HUES48 (cell line): ENCODE measurements at regions not wholly inside any gene's neighbourhood (a gene's known extent, or its start where the extent isn't known, plus 50 kb on each side); places are given as distances from the start of the nearest gene placed in this dataset.

Experiments used
- H3K27ac ChIP-seq: one replicate; pipeline ENCODE4 v1.7.0; 2013; ENCODE audit warnings: low read depth, low read length, inconsistent platforms
- H3K27me3 ChIP-seq: 2 replicates; pipeline ENCODE4 v1.6.1; 2013; ENCODE audit warnings: mild to moderate bottlenecking, low read length; ENCODE audit not compliant: control insufficient read depth, insufficient read depth
- H3K36me3 ChIP-seq: 2 replicates; pipeline ENCODE4 v1.6.1; 2013; ENCODE audit warnings: low read length; ENCODE audit not compliant: control insufficient read depth, insufficient read depth
- H3K4me1 ChIP-seq: 2 replicates; pipeline ENCODE4 v1.6.1; 2013; ENCODE audit warnings: mild to moderate bottlenecking, low read length; ENCODE audit not compliant: control insufficient read depth, insufficient read depth
- H3K4me3 ChIP-seq: 2 replicates; pipeline ENCODE4 v1.5.1; 2013; ENCODE audit warnings: mild to moderate bottlenecking, low read depth, low read length
- H3K9ac ChIP-seq: 2 replicates; pipeline ENCODE4 v1.6.1; 2013; ENCODE audit warnings: mild to moderate bottlenecking, low read depth, low read length, moderate library complexity
- H3K9me3 ChIP-seq: 2 replicates; pipeline ENCODE4 v1.6.1; 2013; ENCODE audit warnings: low read length; ENCODE audit not compliant: control insufficient read depth, insufficient read depth

GRCh38 chr1:29990304-29990703, 733.1 kb downstream of the MATN1 start:
- Histone ChIP-seq H3K9ac (no peak overlapping the region), H3K27me3 (no peaks in the 10 kb centered on the region), H3K4me1 (0 out of 2 replicates have a peak, but pooled peaks cover 7% of the 10 kb centered on the region), H3K9me3 (peaks cover 12% of the 10 kb centered on the region), H3K36me3 (no peaks in the 10 kb centered on the region), H3K27ac (no peak overlapping the region), H3K4me3 (no peak overlapping the region)

GRCh38 chr1:29986986-29987385, 736.4 kb downstream of the MATN1 start:
- Histone ChIP-seq H3K36me3 (no peaks in the 10 kb centered on the region), H3K27ac (no peak overlapping the region), H3K27me3 (no peaks in the 10 kb centered on the region), H3K9me3 (no peaks in the 10 kb centered on the region), H3K4me3 (no peak overlapping the region), H3K9ac (no peak overlapping the region), H3K4me1 (peaks cover 8% of the 10 kb centered on the region)

GRCh38 chr1:29985606-29985945, 737.8 kb downstream of the MATN1 start:
- Histone ChIP-seq H3K27me3 (no peaks in the 10 kb centered on the region), H3K9me3 (no peaks in the 10 kb centered on the region), H3K4me1 (peaks cover 19% of the 10 kb centered on the region), H3K4me3 (no peak overlapping the region), H3K9ac (no peak overlapping the region), H3K36me3 (no peaks in the 10 kb centered on the region), H3K27ac (no peak overlapping the region)

GRCh38 chr1:29984862-29985605, 738.4 kb downstream of the MATN1 start:
- H3K9me3 ChIP-seq, result no peaks in the 10 kb centered on the region
- no peaks in the 10 kb centered on the region for H3K36me3 ChIP-seq
- H3K27me3 ChIP-seq, result no peaks in the 10 kb centered on the region
- H3K27ac ChIP-seq, result no peak overlapping the region
- no peak overlapping the region for H3K4me3 ChIP-seq
- no peak overlapping the region for H3K9ac ChIP-seq
- H3K4me1 ChIP-seq, result peaks cover 19% of the 10 kb centered on the region

- no peaks in the 10 kb centered on the region for H3K9me3 ChIP-seq
- peak overlapping the region; percentile 29 for H3K27ac ChIP-seq
- no peaks in the 10 kb centered on the region for H3K36me3 ChIP-seq
- H3K27me3 ChIP-seq, result no peaks in the 10 kb centered on the region
- H3K4me3 ChIP-seq, result no peak overlapping the region
- no peak overlapping the region for H3K9ac ChIP-seq
- peaks cover 19% of the 10 kb centered on the region for H3K4me1 ChIP-seq
Observed at GRCh38 chr1:29984166-29984861, 739.1 kb downstream of the MATN1 start.

GRCh38 chr1:29983321-29983720, 740.1 kb downstream of the MATN1 start:
- Histone ChIP-seq H3K27ac (no peak overlapping the region), H3K4me1 (peaks cover 19% of the 10 kb centered on the region), H3K9ac (no peak overlapping the region), H3K4me3 (no peak overlapping the region), H3K36me3 (no peaks in the 10 kb centered on the region), H3K27me3 (no peaks in the 10 kb centered on the region), H3K9me3 (no peaks in the 10 kb centered on the region)

GRCh38 chr1:29981586-29982239, 741.7 kb downstream of the MATN1 start:
- no peaks in the 10 kb centered on the region for H3K27me3 ChIP-seq
- H3K4me1 ChIP-seq, result peaks cover 13% of the 10 kb centered on the region
- H3K4me3 ChIP-seq, result no peak overlapping the region
- peak overlapping the region; percentile 79 for H3K27ac ChIP-seq
- H3K9ac ChIP-seq, result no peak overlapping the region
- H3K9me3 ChIP-seq, result no peaks in the 10 kb centered on the region
- H3K36me3 ChIP-seq, result no peaks in the 10 kb centered on the region

GRCh38 chr1:29977550-29977949, 741.2 kb downstream of the PTPRU start:
- Histone ChIP-seq H3K4me1 (peaks cover 36% of the 10 kb centered on the region), H3K27ac (no peak overlapping the region), H3K9me3 (no peaks in the 10 kb centered on the region), H3K27me3 (no peaks in the 10 kb centered on the region), H3K36me3 (no peaks in the 10 kb centered on the region), H3K4me3 (no peak overlapping the region), H3K9ac (no peak overlapping the region)

GRCh38 chr1:29975036-29975694, 738.8 kb downstream of the PTPRU start:
- Histone ChIP-seq H3K36me3 (no peaks in the 10 kb centered on the region), H3K27ac (peak overlapping the region; percentile 96), H3K4me1 (peaks cover 29% of the 10 kb centered on the region), H3K27me3 (no peaks in the 10 kb centered on the region), H3K9ac (peak overlapping the region; percentile 48; the same call in 1 of the 2 replicates), H3K9me3 (no peaks in the 10 kb centered on the region), H3K4me3 (no peak overlapping the region; the same call in 1 of the 2 replicates)

- H3K36me3 ChIP-seq, result no peaks in the 10 kb centered on the region
- no peaks in the 10 kb centered on the region for H3K27me3 ChIP-seq
- peaks cover 29% of the 10 kb centered on the region for H3K4me1 ChIP-seq
- H3K27ac ChIP-seq, result peak overlapping the region; percentile 96
- H3K4me3 ChIP-seq, result no peak overlapping the region
- peak overlapping the region; percentile 74 for H3K9ac ChIP-seq
- H3K9me3 ChIP-seq, result no peaks in the 10 kb centered on the region
Observed at GRCh38 chr1:29974316-29974724, 738.0 kb downstream of the PTPRU start.
